ENCODE measurements at regions not wholly inside any gene's neighbourhood (a gene's known extent, or its start where the extent isn't known, plus 50 kb on each side); places are given as distances from the start of the nearest gene placed in this dataset.

GRCh38 chr14:23694949-23695663, 58.9 kb downstream of the DHRS2 start:
- no peak overlapping the region for H3K27ac ChIP-seq (ENCODE audit: insufficient read depth, low read length, poor library complexity, severe bottlenecking)
- no peaks in the 10 kb centered on the region for H3K9me3 ChIP-seq (ENCODE audit: control insufficient read depth in 2 of 2, low read length in 2 of 2)
- Mint-ChIP-seq H3K4me1 (no peaks in the 10 kb centered on the region), H3K9me3 (peaks cover 0 to 7% (median 0%) of the 10 kb centered on the region in 7 donors), H3K27ac (no peak overlapping the region), H3K36me3 (no peaks in the 10 kb centered on the region), H3K27me3 (peaks cover 20% of the 10 kb centered on the region), H3K4me3 (no peak overlapping the region)
- H3K27me3 ChIP-seq (ENCODE audit: control insufficient read depth, insufficient read depth, low read length), result peaks cover 28% of the 10 kb centered on the region
- no peaks in the 10 kb centered on the region for H3K4me1 ChIP-seq (ENCODE audit: control insufficient read depth, insufficient read depth, low read length, poor library complexity, severe bottlenecking)
- ATAC-seq (ENCODE audit: low read depth in 2 of 2) (no peak), DNase-seq (no peak)
- no peaks in the 10 kb centered on the region for H3K36me3 ChIP-seq (ENCODE audit: control insufficient read depth, insufficient read depth, low read length)
- H3K4me3 ChIP-seq (ENCODE audit: low read depth, low read length), result no peak overlapping the region

- Mint-ChIP-seq H3K4me3 (no peak overlapping the region), H3K4me1 (no peaks in the 10 kb centered on the region), H3K9me3 (peaks cover 0 to 6% (median 0%) of the 10 kb centered on the region in 7 donors), H3K36me3 (no peaks in the 10 kb centered on the region), H3K27me3 (peaks cover 25% of the 10 kb centered on the region), H3K27ac (no peak overlapping the region)
- DNase-seq (no peak), ATAC-seq (ENCODE audit: low read depth in 2 of 2) (no peak)
- Histone ChIP-seq H3K27me3 (ENCODE audit: control insufficient read depth, insufficient read depth, low read length) (peaks cover 28% of the 10 kb centered on the region), H3K4me3 (ENCODE audit: low read depth, low read length) (no peak overlapping the region), H3K4me1 (ENCODE audit: control insufficient read depth, insufficient read depth, low read length, poor library complexity, severe bottlenecking) (no peaks in the 10 kb centered on the region), H3K27ac (ENCODE audit: insufficient read depth, low read length, poor library complexity, severe bottlenecking) (no peak overlapping the region), H3K36me3 (ENCODE audit: control insufficient read depth, insufficient read depth, low read length) (no peaks in the 10 kb centered on the region), H3K9me3 (ENCODE audit: control insufficient read depth in 2 of 2, low read length in 2 of 2) (no peaks in the 10 kb centered on the region)
Observed at GRCh38 chr14:23695664-23695999, 59.5 kb downstream of the DHRS2 start.

- no peaks in the 10 kb centered on the region for H3K4me1 ChIP-seq (ENCODE audit: control insufficient read depth, insufficient read depth, low read length, poor library complexity, severe bottlenecking)
- Mint-ChIP-seq H3K4me3 (no peak overlapping the region), H3K36me3 (no peaks in the 10 kb centered on the region), H3K9me3 (peaks cover 0 to 2% (median 0%) of the 10 kb centered on the region in 7 donors), H3K4me1 (no peaks in the 10 kb centered on the region), H3K27ac (no peak overlapping the region), H3K27me3 (peaks cover 27% of the 10 kb centered on the region)
- DNase-seq (no peak), ATAC-seq (ENCODE audit: low read depth in 2 of 2) (no peak)
- H3K27me3 ChIP-seq (ENCODE audit: control insufficient read depth, insufficient read depth, low read length), result peaks cover 26% of the 10 kb centered on the region
- no peaks in the 10 kb centered on the region for H3K36me3 ChIP-seq (ENCODE audit: control insufficient read depth, insufficient read depth, low read length)
- no peak overlapping the region for H3K4me3 ChIP-seq (ENCODE audit: low read depth, low read length)
- no peak overlapping the region for H3K27ac ChIP-seq (ENCODE audit: insufficient read depth, low read length, poor library complexity, severe bottlenecking)
- H3K9me3 ChIP-seq (ENCODE audit: control insufficient read depth in 2 of 2, low read length in 2 of 2), result no peaks in the 10 kb centered on the region
Observed at GRCh38 chr14:23696701-23697239, 60.6 kb downstream of the DHRS2 start.

GRCh38 chr14:23697680-23698079, 61.5 kb downstream of the DHRS2 start:
- Histone ChIP-seq H3K27ac (ENCODE audit: insufficient read depth, low read length, poor library complexity, severe bottlenecking) (no peak overlapping the region), H3K4me1 (ENCODE audit: control insufficient read depth, insufficient read depth, low read length, poor library complexity, severe bottlenecking) (no peaks in the 10 kb centered on the region), H3K4me3 (ENCODE audit: low read depth, low read length) (no peak overlapping the region), H3K36me3 (ENCODE audit: control insufficient read depth, insufficient read depth, low read length) (no peaks in the 10 kb centered on the region), H3K9me3 (ENCODE audit: control insufficient read depth in 2 of 2, low read length in 2 of 2) (no peaks in the 10 kb centered on the region), H3K27me3 (ENCODE audit: control insufficient read depth, insufficient read depth, low read length) (peaks cover 26% of the 10 kb centered on the region)
- H3K36me3 Mint-ChIP-seq, result no peaks in the 10 kb centered on the region
- DNase-seq (no peak), ATAC-seq (ENCODE audit: low read depth in 2 of 2) (no peak)
- peaks cover 0 to 2% (median under 1%) of the 10 kb centered on the region in 7 donors for H3K9me3 Mint-ChIP-seq
- no peak overlapping the region for H3K4me3 Mint-ChIP-seq
- no peak overlapping the region for H3K27ac Mint-ChIP-seq
- no peaks in the 10 kb centered on the region for H3K4me1 Mint-ChIP-seq
- peaks cover 27% of the 10 kb centered on the region for H3K27me3 Mint-ChIP-seq

- peaks cover 5 to 9% of the 10 kb centered on the region in 2 experiments for H3K9me3 ChIP-seq (ENCODE audit: control insufficient read depth in 2 of 2, low read length in 2 of 2)
- ATAC-seq (ENCODE audit: low read depth in 2 of 2) (no peak), DNase-seq (no peak)
- peak overlapping the region in 1 of 3 donors; percentile 33 for H3K27ac Mint-ChIP-seq
- no peak overlapping the region for H3K4me3 Mint-ChIP-seq
- peaks cover 0 to 7% (median 2%) of the 10 kb centered on the region in 7 donors for H3K9me3 Mint-ChIP-seq
- H3K27me3 ChIP-seq (ENCODE audit: control insufficient read depth, insufficient read depth, low read length), result no peaks in the 10 kb centered on the region
- H3K36me3 ChIP-seq (ENCODE audit: control insufficient read depth, insufficient read depth, low read length), result no peaks in the 10 kb centered on the region
- H3K27ac ChIP-seq (ENCODE audit: insufficient read depth, low read length, poor library complexity, severe bottlenecking), result no peak overlapping the region
- no peaks in the 10 kb centered on the region for H3K4me1 Mint-ChIP-seq
- H3K4me3 ChIP-seq (ENCODE audit: low read depth, low read length), result no peak overlapping the region
- no peaks in the 10 kb centered on the region for H3K36me3 Mint-ChIP-seq
- H3K4me1 ChIP-seq (ENCODE audit: control insufficient read depth, insufficient read depth, low read length, poor library complexity, severe bottlenecking), result no peaks in the 10 kb centered on the region
- H3K27me3 Mint-ChIP-seq, result peaks cover 19% of the 10 kb centered on the region
Observed at GRCh38 chr14:23702656-23703426, 66.7 kb downstream of the DHRS2 start.

GRCh38 chr14:23704890-23705289, 68.7 kb downstream of the DHRS2 start:
- Mint-ChIP-seq H3K27me3 (peaks cover 13% of the 10 kb centered on the region), H3K27ac (no peak overlapping the region), H3K36me3 (no peaks in the 10 kb centered on the region), H3K9me3 (peaks cover 0 to 7% (median 2%) of the 10 kb centered on the region in 7 donors), H3K4me1 (no peaks in the 10 kb centered on the region), H3K4me3 (no peak overlapping the region)
- DNase-seq (peak in 1 of 3 donors; percentile 5), ATAC-seq (ENCODE audit: low read depth in 2 of 2) (no peak)
- Histone ChIP-seq H3K27ac (ENCODE audit: insufficient read depth, low read length, poor library complexity, severe bottlenecking) (no peak overlapping the region), H3K36me3 (ENCODE audit: control insufficient read depth, insufficient read depth, low read length) (no peaks in the 10 kb centered on the region), H3K27me3 (ENCODE audit: control insufficient read depth, insufficient read depth, low read length) (no peaks in the 10 kb centered on the region), H3K9me3 (ENCODE audit: control insufficient read depth in 2 of 2, low read length in 2 of 2) (peaks cover 5 to 9% of the 10 kb centered on the region in 2 experiments), H3K4me1 (ENCODE audit: control insufficient read depth, insufficient read depth, low read length, poor library complexity, severe bottlenecking) (no peaks in the 10 kb centered on the region), H3K4me3 (ENCODE audit: low read depth, low read length) (no peak overlapping the region)

GRCh38 chr14:23707415-23707814, 71.3 kb downstream of the DHRS2 start:
- Mint-ChIP-seq H3K9me3 (peaks cover 0 to 7% (median 0%) of the 10 kb centered on the region in 7 donors), H3K27ac (no peak overlapping the region), H3K36me3 (no peaks in the 10 kb centered on the region), H3K27me3 (peaks cover 14% of the 10 kb centered on the region), H3K4me1 (no peaks in the 10 kb centered on the region), H3K4me3 (no peak overlapping the region)
- H3K4me1 ChIP-seq (ENCODE audit: control insufficient read depth, insufficient read depth, low read length, poor library complexity, severe bottlenecking), result no peaks in the 10 kb centered on the region
- ATAC-seq (ENCODE audit: low read depth in 2 of 2) (no peak), DNase-seq (no peak)
- H3K36me3 ChIP-seq (ENCODE audit: control insufficient read depth, insufficient read depth, low read length), result no peaks in the 10 kb centered on the region
- H3K4me3 ChIP-seq (ENCODE audit: low read depth, low read length), result no peak overlapping the region
- peaks cover 5% of the 10 kb centered on the region for H3K27me3 ChIP-seq (ENCODE audit: control insufficient read depth, insufficient read depth, low read length)
- peaks cover 5 to 9% of the 10 kb centered on the region in 2 experiments for H3K9me3 ChIP-seq (ENCODE audit: control insufficient read depth in 2 of 2, low read length in 2 of 2)
- no peak overlapping the region for H3K27ac ChIP-seq (ENCODE audit: insufficient read depth, low read length, poor library complexity, severe bottlenecking)

All from CD4-positive, CD25-positive, alpha-beta regulatory T cell (primary cell).